ENCODE measurements at regions not wholly inside any gene's neighbourhood (a gene's known extent, or its start where the extent isn't known, plus 50 kb on each side); places are given as distances from the start of the nearest gene placed in this dataset.

DNA sequence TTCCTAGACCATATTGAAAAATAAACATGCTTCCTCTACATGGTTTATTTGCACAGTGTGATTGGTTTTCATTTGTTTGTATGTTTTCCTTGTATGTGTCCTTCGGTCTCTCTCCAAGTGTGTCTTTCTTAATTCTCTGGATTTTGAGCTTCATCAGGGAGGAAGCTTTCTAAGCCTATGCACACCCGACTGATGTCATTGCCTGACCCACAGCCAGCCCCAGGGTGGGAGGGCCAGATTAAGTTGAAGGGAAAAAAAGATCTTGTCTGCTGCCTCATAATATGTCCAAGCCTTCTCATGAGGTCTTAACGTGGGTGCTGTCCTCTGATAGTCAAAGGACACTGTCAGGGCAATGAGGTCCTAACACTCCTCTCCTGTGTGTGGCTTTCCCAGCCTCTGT is 115.2 kb downstream of the MARCHF4 start:
- TF ChIP-seq, protein P1, sequence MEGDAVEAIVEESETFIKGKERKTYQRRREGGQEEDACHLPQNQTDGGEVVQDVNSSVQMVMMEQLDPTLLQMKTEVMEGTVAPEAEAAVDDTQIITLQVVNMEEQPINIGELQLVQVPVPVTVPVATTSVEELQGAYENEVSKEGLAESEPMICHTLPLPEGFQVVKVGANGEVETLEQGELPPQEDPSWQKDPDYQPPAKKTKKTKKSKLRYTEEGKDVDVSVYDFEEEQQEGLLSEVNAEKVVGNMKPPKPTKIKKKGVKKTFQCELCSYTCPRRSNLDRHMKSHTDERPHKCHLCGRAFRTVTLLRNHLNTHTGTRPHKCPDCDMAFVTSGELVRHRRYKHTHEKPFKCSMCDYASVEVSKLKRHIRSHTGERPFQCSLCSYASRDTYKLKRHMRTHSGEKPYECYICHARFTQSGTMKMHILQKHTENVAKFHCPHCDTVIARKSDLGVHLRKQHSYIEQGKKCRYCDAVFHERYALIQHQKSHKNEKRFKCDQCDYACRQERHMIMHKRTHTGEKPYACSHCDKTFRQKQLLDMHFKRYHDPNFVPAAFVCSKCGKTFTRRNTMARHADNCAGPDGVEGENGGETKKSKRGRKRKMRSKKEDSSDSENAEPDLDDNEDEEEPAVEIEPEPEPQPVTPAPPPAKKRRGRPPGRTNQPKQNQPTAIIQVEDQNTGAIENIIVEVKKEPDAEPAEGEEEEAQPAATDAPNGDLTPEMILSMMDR (conservative IDR thresholded peaks at IDR 0.05): no peak
- no peak for TF ChIP-seq EZH2 (IDR thresholded peaks at IDR 0.05; ENCODE audit: low read depth)
